DOHH2 (cell line): ENCODE measurements at regions not wholly inside any gene's neighbourhood (a gene's known extent, or its start where the extent isn't known, plus 50 kb on each side); places are given as distances from the start of the nearest gene placed in this dataset.

Experiments used
- H3F3A ChIP-seq: fragments of 200-600 bp; sonication (generic), shearing (Covaris generic); 2 replicates; pipeline ENCODE4 v1.6.0; 2016; ENCODE audit warnings: antibody characterized with exemption, mild to moderate bottlenecking; ENCODE audit not compliant: control insufficient read depth, insufficient read depth
- H3K27ac ChIP-seq: fragments of 200-600 bp; sonication (generic); 2 replicates; pipeline ENCODE4 v1.5.1; 2014; ENCODE audit warnings: low read depth, mild to moderate bottlenecking, low read length, moderate library complexity
- H3K27me3 ChIP-seq: fragments of 200-600 bp; sonication (generic); 2 replicates; pipeline ENCODE4 v1.6.1; 2014; ENCODE audit warnings: mild to moderate bottlenecking, low read length, mixed read lengths; ENCODE audit not compliant: control insufficient read depth
- H3K36me3 ChIP-seq: fragments of 200-600 bp; sonication (generic); 2 replicates; pipeline ENCODE4 v1.6.1; 2014; ENCODE audit warnings: mild to moderate bottlenecking, low read length, moderate library complexity, mixed read lengths; ENCODE audit not compliant: control insufficient read depth
- H3K4me1 ChIP-seq: fragments of 200-600 bp; sonication (generic); 2 replicates; pipeline ENCODE4 v1.6.1; 2014; ENCODE audit warnings: mild to moderate bottlenecking, low read length, mixed read lengths; ENCODE audit not compliant: control insufficient read depth
- H3K4me2 ChIP-seq: fragments of 200-600 bp; sonication (generic); 2 replicates; pipeline ENCODE4 v1.6.0; 2014; ENCODE audit warnings: mild to moderate bottlenecking, low read length, moderate library complexity
- H3K4me3 ChIP-seq: fragments of 200-600 bp; sonication (generic); 2 replicates; pipeline ENCODE4 v1.5.1; 2014; ENCODE audit warnings: mild to moderate bottlenecking, low read length, mixed read lengths
- H3K79me2 ChIP-seq: fragments of 200-600 bp; sonication (generic); 2 replicates; pipeline ENCODE4 v1.6.1; 2014; ENCODE audit warnings: mild to moderate bottlenecking, low read length, mixed read lengths; ENCODE audit not compliant: control insufficient read depth
- H3K9me2 ChIP-seq: fragments of 200-600 bp; sonication (generic); replicated peaks from 2 replicates; pipeline ENCODE4 v1.6.1; 2014; ENCODE audit warnings: mild to moderate bottlenecking, low read length, mixed read lengths; ENCODE audit not compliant: control insufficient read depth
- H3K9me3 ChIP-seq: fragments of 200-600 bp; sonication (generic); 2 replicates; pipeline ENCODE4 v1.6.1; 2014; ENCODE audit warnings: antibody characterized with exemption, low read length, mixed read lengths; ENCODE audit not compliant: control insufficient read depth, insufficient read depth
- H4K20me1 ChIP-seq: fragments of 200-600 bp; sonication (generic); 2 replicates; pipeline ENCODE4 v1.6.0; 2014; ENCODE audit warnings: low read depth, mild to moderate bottlenecking, antibody characterized with exemption, low read length, moderate library complexity; ENCODE audit not compliant: control insufficient read depth, insufficient read depth
- EZH2phosphoT487 ChIP-seq: fragments of 200-600 bp; sonication (generic); IDR thresholded peaks from 2 replicates; pipeline ENCODE4 v1.6.1; 2017; ENCODE audit warnings: borderline replicate concordance, mild to moderate bottlenecking, antibody characterized with exemption, low read length, moderate library complexity, mixed read lengths
- TF ChIP-seq, protein P1 (sequence below): fragments of 200-600 bp; sonication (generic); IDR thresholded peaks from one replicate; pipeline ENCODE4 v1.5.1; 2014; ENCODE audit warnings: antibody characterized with exemption, mild to moderate bottlenecking, low read depth, low read length; ENCODE audit not compliant: poor library complexity, severe bottlenecking

DNA sequence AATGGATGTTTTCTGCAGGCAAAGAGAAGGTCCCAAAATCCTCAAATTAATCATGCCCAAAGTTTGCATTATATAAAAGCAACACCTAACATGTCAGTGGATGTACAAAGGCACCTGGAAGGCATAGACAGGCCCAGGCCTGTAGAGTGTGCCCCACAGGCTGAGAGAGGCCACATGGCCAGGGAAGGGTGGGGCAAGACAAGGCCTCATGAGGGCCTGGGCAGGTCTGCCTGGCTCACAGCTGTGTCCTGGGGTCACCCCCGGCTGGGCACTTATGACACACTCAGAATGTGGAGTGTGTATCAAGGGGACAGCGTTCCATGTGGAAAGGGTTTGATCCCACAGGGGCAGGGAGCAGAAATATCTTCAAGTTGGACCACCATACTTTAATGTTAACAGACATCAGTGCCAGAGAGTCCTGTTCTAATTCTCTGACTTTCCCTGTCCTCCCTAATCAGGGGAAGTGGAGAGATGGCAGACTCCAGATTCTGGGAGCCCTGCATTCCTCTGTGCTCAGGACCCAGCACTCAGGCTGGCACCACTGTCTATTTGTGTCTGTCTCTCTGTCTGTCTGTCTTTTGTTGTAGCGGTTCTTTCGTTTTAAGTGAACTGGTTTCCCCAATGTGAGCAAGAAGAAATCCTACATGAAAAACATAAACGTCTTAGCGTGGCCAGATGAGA, 178.3 kb upstream of the FOXA2 start:
- Histone ChIP-seq H3K79me2 (no peaks in the 10 kb centered on the region), H4K20me1 (no peaks in the 10 kb centered on the region), H3K4me3 (no peak overlapping the region), H3K27me3 (no peaks in the 10 kb centered on the region), H3K36me3 (no peaks in the 10 kb centered on the region), H3K4me2 (no peak overlapping the region), H3K9me3 (no peaks in the 10 kb centered on the region), H3K9me2 (no peaks in the 10 kb centered on the region), H3K27ac (no peak overlapping the region), H3K4me1 (no peaks in the 10 kb centered on the region), H3F3A (no peaks in the 10 kb centered on the region)
- no peak for TF ChIP-seq EZH2phosphoT487
- TF ChIP-seq, protein P1, sequence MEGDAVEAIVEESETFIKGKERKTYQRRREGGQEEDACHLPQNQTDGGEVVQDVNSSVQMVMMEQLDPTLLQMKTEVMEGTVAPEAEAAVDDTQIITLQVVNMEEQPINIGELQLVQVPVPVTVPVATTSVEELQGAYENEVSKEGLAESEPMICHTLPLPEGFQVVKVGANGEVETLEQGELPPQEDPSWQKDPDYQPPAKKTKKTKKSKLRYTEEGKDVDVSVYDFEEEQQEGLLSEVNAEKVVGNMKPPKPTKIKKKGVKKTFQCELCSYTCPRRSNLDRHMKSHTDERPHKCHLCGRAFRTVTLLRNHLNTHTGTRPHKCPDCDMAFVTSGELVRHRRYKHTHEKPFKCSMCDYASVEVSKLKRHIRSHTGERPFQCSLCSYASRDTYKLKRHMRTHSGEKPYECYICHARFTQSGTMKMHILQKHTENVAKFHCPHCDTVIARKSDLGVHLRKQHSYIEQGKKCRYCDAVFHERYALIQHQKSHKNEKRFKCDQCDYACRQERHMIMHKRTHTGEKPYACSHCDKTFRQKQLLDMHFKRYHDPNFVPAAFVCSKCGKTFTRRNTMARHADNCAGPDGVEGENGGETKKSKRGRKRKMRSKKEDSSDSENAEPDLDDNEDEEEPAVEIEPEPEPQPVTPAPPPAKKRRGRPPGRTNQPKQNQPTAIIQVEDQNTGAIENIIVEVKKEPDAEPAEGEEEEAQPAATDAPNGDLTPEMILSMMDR = no peak

DNA sequence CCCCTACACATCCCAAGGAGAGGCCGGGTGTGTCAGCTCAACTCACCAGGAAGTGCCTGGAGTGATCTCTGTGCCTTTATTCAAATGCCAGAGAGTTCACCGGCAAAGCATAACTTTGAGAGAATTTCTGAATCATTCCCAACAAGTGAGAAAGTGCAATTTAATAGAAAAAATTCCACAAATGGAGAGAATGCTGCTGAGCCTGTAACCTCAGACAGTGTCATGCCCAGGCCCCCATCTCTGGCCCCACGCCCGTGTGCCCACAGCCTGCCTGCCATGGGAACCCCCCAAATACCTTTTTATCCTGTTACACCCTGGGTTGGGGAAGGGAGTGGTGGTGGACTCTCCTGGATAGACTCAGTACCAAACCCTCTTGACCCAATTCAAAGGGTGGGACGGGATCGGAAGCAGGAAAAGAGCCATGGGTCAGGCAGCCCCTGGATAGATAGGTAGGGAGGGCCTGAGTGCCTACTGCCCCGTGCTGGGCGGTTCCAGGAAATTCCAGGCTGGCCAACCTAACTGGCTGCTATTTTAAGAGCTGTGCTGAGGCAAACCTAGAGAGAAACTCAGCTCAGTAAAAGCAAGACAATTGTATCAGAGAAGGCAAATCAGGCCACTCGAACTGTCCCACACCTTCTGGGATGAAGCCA, 179.0 kb upstream of the FOXA2 start:
- no peak overlapping the region for H3K27ac ChIP-seq
- H3K9me2 ChIP-seq = no peaks in the 10 kb centered on the region
- no peaks in the 10 kb centered on the region for H3K9me3 ChIP-seq
- no peaks in the 10 kb centered on the region for H3K36me3 ChIP-seq
- no peaks in the 10 kb centered on the region for H3K27me3 ChIP-seq
- no peaks in the 10 kb centered on the region for H3F3A ChIP-seq
- no peaks in the 10 kb centered on the region for H4K20me1 ChIP-seq
- TF ChIP-seq, protein P1 = no peak
- no peak for TF ChIP-seq EZH2phosphoT487
- H3K4me3 ChIP-seq = no peak overlapping the region
- no peaks in the 10 kb centered on the region for H3K4me1 ChIP-seq
- H3K79me2 ChIP-seq = no peaks in the 10 kb centered on the region
- no peak overlapping the region for H3K4me2 ChIP-seq

DNA sequence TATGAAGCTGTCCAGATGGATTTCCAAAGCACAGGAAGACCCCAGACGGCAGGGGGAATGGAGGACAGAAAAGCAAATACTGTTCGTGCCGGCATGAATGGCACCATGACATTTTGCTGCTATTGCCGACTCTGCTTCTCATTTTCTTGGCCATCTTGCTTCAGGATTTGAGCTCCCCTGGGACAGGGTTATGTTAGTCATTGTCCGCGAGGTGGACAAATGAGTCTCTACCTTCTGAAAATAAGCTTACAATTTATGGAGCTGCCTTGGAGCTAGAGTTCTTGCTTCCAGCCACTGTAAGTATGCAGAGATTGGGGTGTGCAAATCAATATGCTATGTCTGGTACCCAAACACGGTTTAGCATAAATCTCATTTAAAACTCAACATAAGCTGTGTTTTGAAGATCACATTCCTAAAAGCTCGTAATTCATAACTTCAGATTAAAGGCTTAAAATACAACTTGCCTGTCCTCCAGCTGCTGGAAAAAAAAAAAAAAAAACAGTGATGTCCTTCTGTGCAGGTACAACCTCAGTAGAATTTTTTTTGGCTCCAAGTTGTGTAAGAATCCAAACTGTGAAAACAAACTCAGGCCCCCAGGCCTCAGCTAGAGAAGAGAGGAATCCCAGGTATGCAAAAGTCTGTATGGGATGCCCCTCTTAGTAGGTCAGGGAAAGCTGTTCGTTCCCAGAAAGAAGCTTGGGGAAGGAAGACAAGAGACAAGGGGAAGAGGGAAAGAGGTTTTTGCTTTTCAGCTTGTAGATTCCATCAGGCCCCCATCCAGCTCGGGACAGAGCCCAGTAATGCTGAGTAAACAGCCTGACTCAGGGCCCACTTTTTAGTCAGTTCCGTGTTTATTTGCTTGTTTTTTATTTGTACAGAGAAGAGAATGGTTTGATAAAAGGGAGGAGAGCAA, 184.2 kb upstream of the FOXA2 start:
- Histone ChIP-seq H3K9me2 (no peaks in the 10 kb centered on the region), H3K4me3 (no peak overlapping the region), H3K79me2 (no peaks in the 10 kb centered on the region), H3K9me3 (no peaks in the 10 kb centered on the region), H3K4me1 (no peaks in the 10 kb centered on the region), H3K27ac (no peak overlapping the region), H4K20me1 (no peaks in the 10 kb centered on the region), H3K4me2 (no peak overlapping the region), H3K27me3 (no peaks in the 10 kb centered on the region), H3F3A (no peaks in the 10 kb centered on the region), H3K36me3 (no peaks in the 10 kb centered on the region)
- TF ChIP-seq, protein P1 = no peak
- no peak for TF ChIP-seq EZH2phosphoT487
